ENCODE measurements at regions not wholly inside any gene's neighbourhood (a gene's known extent, or its start where the extent isn't known, plus 50 kb on each side); places are given as distances from the start of the nearest gene placed in this dataset.

GRCh38 chrX:116226665-116227484 is 56.3 kb downstream of the AGTR2 start:
- TF ChIP-seq, protein P1, sequence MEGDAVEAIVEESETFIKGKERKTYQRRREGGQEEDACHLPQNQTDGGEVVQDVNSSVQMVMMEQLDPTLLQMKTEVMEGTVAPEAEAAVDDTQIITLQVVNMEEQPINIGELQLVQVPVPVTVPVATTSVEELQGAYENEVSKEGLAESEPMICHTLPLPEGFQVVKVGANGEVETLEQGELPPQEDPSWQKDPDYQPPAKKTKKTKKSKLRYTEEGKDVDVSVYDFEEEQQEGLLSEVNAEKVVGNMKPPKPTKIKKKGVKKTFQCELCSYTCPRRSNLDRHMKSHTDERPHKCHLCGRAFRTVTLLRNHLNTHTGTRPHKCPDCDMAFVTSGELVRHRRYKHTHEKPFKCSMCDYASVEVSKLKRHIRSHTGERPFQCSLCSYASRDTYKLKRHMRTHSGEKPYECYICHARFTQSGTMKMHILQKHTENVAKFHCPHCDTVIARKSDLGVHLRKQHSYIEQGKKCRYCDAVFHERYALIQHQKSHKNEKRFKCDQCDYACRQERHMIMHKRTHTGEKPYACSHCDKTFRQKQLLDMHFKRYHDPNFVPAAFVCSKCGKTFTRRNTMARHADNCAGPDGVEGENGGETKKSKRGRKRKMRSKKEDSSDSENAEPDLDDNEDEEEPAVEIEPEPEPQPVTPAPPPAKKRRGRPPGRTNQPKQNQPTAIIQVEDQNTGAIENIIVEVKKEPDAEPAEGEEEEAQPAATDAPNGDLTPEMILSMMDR (IDR thresholded peaks at IDR 0.05; ENCODE audit: low read length, missing control alignments) = no peak
- H3K4me3 ChIP-seq (replicated peaks; ENCODE audit: low read depth, low read length) = no peak overlapping the region
- no peak for DNase-seq (ENCODE audit: low read depth)

DNA sequence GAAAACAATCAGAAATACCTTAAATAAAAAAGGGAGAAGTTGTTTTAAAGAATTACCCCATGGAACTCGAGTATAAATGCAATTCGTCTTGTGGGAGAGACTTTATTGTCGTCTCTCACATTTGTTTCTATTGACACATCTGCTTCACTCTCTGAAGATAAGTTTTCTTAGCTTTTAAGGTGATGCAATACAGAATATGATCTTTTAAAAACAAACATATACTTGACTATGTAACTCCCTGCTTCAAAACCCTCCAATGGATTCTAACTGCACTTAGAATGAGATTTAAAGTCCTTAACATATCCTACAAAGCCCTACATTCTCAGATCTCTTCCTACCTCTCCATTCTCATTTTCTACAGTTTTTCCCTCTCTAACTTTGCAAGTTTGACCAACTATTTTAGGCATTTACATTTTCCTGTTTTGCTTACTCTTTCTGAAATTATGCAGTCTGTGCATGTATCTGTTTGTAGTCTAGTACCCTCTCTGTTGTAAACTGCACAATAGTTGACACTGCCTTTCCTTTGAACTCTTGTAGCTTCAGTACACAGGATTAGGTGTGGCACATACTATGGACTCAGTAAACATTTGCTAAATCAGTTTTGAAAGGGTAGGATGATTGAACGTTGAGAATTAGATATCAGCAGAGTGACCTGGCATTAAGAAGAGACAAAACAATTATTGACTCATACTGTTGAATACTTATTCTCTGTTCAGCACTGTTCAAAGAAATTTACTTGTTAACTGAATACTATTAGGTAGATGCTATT is 59.8 kb downstream of the AGTR2 start:
- TF ChIP-seq, protein P1 (IDR thresholded peaks at IDR 0.05; ENCODE audit: low read length, missing control alignments) = no peak
- no peak overlapping the region for H3K4me3 ChIP-seq (replicated peaks; ENCODE audit: low read depth, low read length)
- DNase-seq (ENCODE audit: low read depth) = no peak

- TF ChIP-seq, protein P1 (IDR thresholded peaks at IDR 0.05; ENCODE audit: low read length, missing control alignments) = no peak
- peak; percentile 88 for DNase-seq (ENCODE audit: low read depth)
- H3K4me3 ChIP-seq (replicated peaks; ENCODE audit: low read depth, low read length) = no peak overlapping the region
Measured at GRCh38 chrX:116232833-116233232, 62.3 kb downstream of the AGTR2 start.

DNA sequence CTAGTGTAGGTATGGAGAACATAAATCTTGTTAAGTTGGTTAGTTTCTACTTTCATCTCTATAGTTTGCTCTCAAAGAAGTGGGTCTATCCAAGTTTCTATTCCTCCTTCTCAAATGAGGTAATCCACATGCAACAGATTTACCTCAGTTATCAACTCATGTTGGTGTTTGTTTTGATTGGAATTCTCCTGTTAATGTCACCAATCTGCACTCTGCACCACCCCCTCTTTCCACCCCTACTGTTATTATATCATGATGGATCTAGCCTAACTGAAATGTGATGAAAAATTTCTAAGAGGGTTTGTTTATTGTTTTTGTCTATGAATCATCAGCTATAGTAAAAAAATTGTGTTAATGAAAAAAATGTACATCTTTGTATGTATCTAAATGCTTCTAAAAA is 66.1 kb downstream of the AGTR2 start:
- H3K4me3 ChIP-seq (replicated peaks; ENCODE audit: low read depth, low read length) = no peak overlapping the region
- DNase-seq (ENCODE audit: low read depth) = no peak
- TF ChIP-seq, protein P1 (IDR thresholded peaks at IDR 0.05; ENCODE audit: low read length, missing control alignments) = no peak

- H3K4me3 ChIP-seq (replicated peaks; ENCODE audit: low read depth, low read length) = no peak overlapping the region
- TF ChIP-seq, protein P1 (IDR thresholded peaks at IDR 0.05; ENCODE audit: low read length, missing control alignments) = no peak
- DNase-seq (ENCODE audit: low read depth) = no peak
Measured at GRCh38 chrX:116238093-116238492, 67.5 kb downstream of the AGTR2 start.

- DNase-seq (ENCODE audit: low read depth) = no peak
- no peak overlapping the region for H3K4me3 ChIP-seq (replicated peaks; ENCODE audit: low read depth, low read length)
- TF ChIP-seq, protein P1 (IDR thresholded peaks at IDR 0.05; ENCODE audit: low read length, missing control alignments) = no peak
Measured at GRCh38 chrX:116238567-116239255, 68.2 kb downstream of the AGTR2 start.
